ENCODE measurements at regions not wholly inside any gene's neighbourhood (a gene's known extent, or its start where the extent isn't known, plus 50 kb on each side); places are given as distances from the start of the nearest gene placed in this dataset.

GRCh38 chr2:16767789-16768476 is 102.3 kb upstream of the CYRIA start:
- intact Hi-C loops (cut with micrococcal nuclease; ENCODE audit: unreplicated experiment): no loop called here
- H4K20me1 ChIP-seq (ENCODE audit: control insufficient read depth, insufficient read depth): no peaks in the 10 kb centered on the region
- no peak overlapping the region for H3K4me3 ChIP-seq
- H3K36me3 ChIP-seq (ENCODE audit: control insufficient read depth in 2 of 2, insufficient read depth in 2 of 2, low read length in 1 of 2): no peaks in the 10 kb centered on the region
- in situ Hi-C loops (cut with MboI): loop anchor here (25.0 kb wide), 1 partner anchor 831 kb away; the partner anchor contains the start of gene MYCN
- no peaks in the 10 kb centered on the region for H3K4me1 ChIP-seq (ENCODE audit: control insufficient read depth, insufficient read depth, low read length)
- ChIA-PET SMC1A (ENCODE audit: uncharacterized antibody, unreplicated experiment) (interaction anchor here (0.6 to 1.9 kb wide), 3 partner anchors 9 to 154 kb away, joined by 3 to 5 read pairs (median 4); no protein-coding TSS in a partner anchor), CTCF (interaction anchor here (1.0 to 1.7 kb wide), 5 partner anchors 12 to 903 kb away, joined by 3 to 7 read pairs (median 3); no protein-coding TSS in a partner anchor), POLR2A (no interaction called here), RAD21 (ENCODE audit: unreplicated experiment) (no interaction called here)
- H3K79me2 ChIP-seq (ENCODE audit: control insufficient read depth, insufficient read depth, low read length): no peaks in the 10 kb centered on the region
- no peak overlapping the region for H3K9ac ChIP-seq (ENCODE audit: control insufficient read depth, insufficient read depth, low read length)
- 8% methylated on average over 3 of the region's 3 CpGs for WGBS (ENCODE audit: insufficient coverage, insufficient replicate concordance, low lambda C conversion rate, missing lambda C conversion rate)
- FAIRE-seq: no peak
- TF ChIP-seq ESRRA (IDR thresholded peaks at IDR 0.05; ENCODE audit: low read length) (no peak), PML (IDR thresholded peaks at IDR 0.05; ENCODE audit: low read length) (no peak), RAD51 (IDR thresholded peaks at IDR 0.05) (no peak), NFYB (IDR thresholded peaks at IDR 0.05; ENCODE audit: insufficient read depth, low read depth, low read length) (no peak), CTCF (IDR thresholded peaks at IDR 0.05 in 2 of 3, conservative IDR thresholded peaks at IDR 0.05 in 1 of 3; ENCODE audit: control insufficient read depth in 2 of 3, extremely low read depth in 1 of 3, insufficient read depth in 1 of 3, low read depth in 3 of 3, low read length in 3 of 3) (no peak), KLF5 (IDR thresholded peaks at IDR 0.05; ENCODE audit: partially characterized antibody) (no peak), HSF1 (IDR thresholded peaks at IDR 0.05; ENCODE audit: low read depth, low read length) (no peak), NR2C1 (IDR thresholded peaks at IDR 0.05) (no peak), NFXL1 (IDR thresholded peaks at IDR 0.05; ENCODE audit: borderline replicate concordance) (no peak), ZBED1 (IDR thresholded peaks at IDR 0.05; ENCODE audit: borderline replicate concordance) (no peak), SUZ12 (IDR thresholded peaks at IDR 0.05; ENCODE audit: unreplicated experiment) (no peak), SKIL (IDR thresholded peaks at IDR 0.05; ENCODE audit: low read depth, poor library complexity, severe bottlenecking) (no peak), SMARCA5 (IDR thresholded peaks at IDR 0.05) (no peak), KDM1A (IDR thresholded peaks at IDR 0.05; ENCODE audit: borderline replicate concordance) (no peak), MAX (IDR thresholded peaks at IDR 0.05; ENCODE audit: low read depth, low read length) (no peak), NR2F1 (conservative IDR thresholded peaks at IDR 0.05) (no peak)
- no peaks in the 10 kb centered on the region; the same call in 2 of the 3 replicates for H3K9me3 ChIP-seq (replicated peaks; ENCODE audit: control insufficient read depth, insufficient read depth, low read length)
- ATAC-seq: no peak
- no TSS peak for BruUV-seq (replicated peaks)
- no peak overlapping the region for H2AFZ ChIP-seq (ENCODE audit: control insufficient read depth, low read depth, low read length)
- H3K27me3 ChIP-seq (replicated peaks in 1 of 2; ENCODE audit: control insufficient read depth in 2 of 2, insufficient read depth in 2 of 2, low read length in 1 of 2): peaks cover 3 to 7% of the 10 kb centered on the region in 2 experiments; a peak in 3 of 4 replicates
- H3K27ac ChIP-seq (ENCODE audit: control insufficient read depth, insufficient read depth): no peak overlapping the region
- no peak overlapping the region for H3K4me2 ChIP-seq (ENCODE audit: control insufficient read depth, insufficient read depth)
- no peak for DNase-seq (ENCODE audit: low read depth, low spot score)
